ENCODE measurements at regions not wholly inside any gene's neighbourhood (a gene's known extent, or its start where the extent isn't known, plus 50 kb on each side); places are given as distances from the start of the nearest gene placed in this dataset.

- H3K4me3 ChIP-seq (ENCODE audit: low read depth in 2 of 2, low read length in 2 of 2), result no peak overlapping the region
- BruUV-seq (replicated peaks), result no TSS peak
- no peaks in the 10 kb centered on the region for H3K27me3 ChIP-seq (ENCODE audit: control insufficient read depth, insufficient read depth, low read length)
- in situ Hi-C loops (cut with HindIII; ENCODE audit: low pct_unique_long_range_greater_than_20kb, low sequenced_read_pairs) (no loop called here), intact Hi-C loops (cut with micrococcal nuclease; ENCODE audit: unreplicated experiment) (no loop called here)
- ChIA-PET CTCF (no interaction called here), POLR2A (no interaction called here)
- DNase-seq (ENCODE audit: low read depth, low spot score) (no peak), ATAC-seq (no peak)
- H3K36me3 ChIP-seq (ENCODE audit: control insufficient read depth, insufficient read depth, low read length), result no peaks in the 10 kb centered on the region
- TF ChIP-seq POLR2AphosphoS5 (IDR thresholded peaks at IDR 0.05; ENCODE audit: low read depth, low read length) (no peak), REST (IDR thresholded peaks at IDR 0.05; ENCODE audit: insufficient read depth in 1 of 2, low read depth in 2 of 2, low read length in 1 of 2) (no peak), CTCF (IDR thresholded peaks at IDR 0.05) (no peak), SIN3A (IDR thresholded peaks at IDR 0.05; ENCODE audit: borderline replicate concordance, insufficient read depth, low read depth, low read length) (no peak), TCF7L2 (IDR thresholded peaks at IDR 0.05; ENCODE audit: low read depth, low read length) (no peak)
- H3K27ac ChIP-seq (ENCODE audit: low read length), result no peak overlapping the region
- H3K9me3 ChIP-seq (ENCODE audit: control insufficient read depth, insufficient read depth, low read depth, low read length), result no peaks in the 10 kb centered on the region
- H3K4me1 ChIP-seq (ENCODE audit: control insufficient read depth, insufficient read depth, low read length), result no peaks in the 10 kb centered on the region
Measured at GRCh38 chr16:62548095-62548494, 511.9 kb upstream of the CDH8 start.

- Histone ChIP-seq H3K36me3 (ENCODE audit: control insufficient read depth, insufficient read depth, low read length) (no peaks in the 10 kb centered on the region), H3K27ac (ENCODE audit: low read length) (no peak overlapping the region), H3K4me3 (ENCODE audit: low read depth in 2 of 2, low read length in 2 of 2) (no peak overlapping the region), H3K9me3 (ENCODE audit: control insufficient read depth, insufficient read depth, low read depth, low read length) (no peaks in the 10 kb centered on the region), H3K27me3 (ENCODE audit: control insufficient read depth, insufficient read depth, low read length) (no peaks in the 10 kb centered on the region), H3K4me1 (ENCODE audit: control insufficient read depth, insufficient read depth, low read length) (no peaks in the 10 kb centered on the region)
- no peak for DNase-seq (ENCODE audit: low read depth, low spot score)
- TF ChIP-seq CTCF (IDR thresholded peaks at IDR 0.05) (no peak), SIN3A (IDR thresholded peaks at IDR 0.05; ENCODE audit: borderline replicate concordance, insufficient read depth, low read depth, low read length) (no peak), REST (IDR thresholded peaks at IDR 0.05; ENCODE audit: insufficient read depth in 1 of 2, low read depth in 2 of 2, low read length in 1 of 2) (no peak), POLR2AphosphoS5 (IDR thresholded peaks at IDR 0.05; ENCODE audit: low read depth, low read length) (no peak), TCF7L2 (IDR thresholded peaks at IDR 0.05; ENCODE audit: low read depth, low read length) (no peak)
- ChIA-PET POLR2A (no interaction called here), CTCF (no interaction called here)
- no peak for ATAC-seq
- intact Hi-C loops (cut with micrococcal nuclease; ENCODE audit: unreplicated experiment), result no loop called here
- BruUV-seq (replicated peaks), result no TSS peak
- in situ Hi-C loops (cut with HindIII; ENCODE audit: low pct_unique_long_range_greater_than_20kb, low sequenced_read_pairs), result no loop called here
Measured at GRCh38 chr16:62546701-62547100, 510.5 kb upstream of the CDH8 start.
